ENCODE measurements at regions not wholly inside any gene's neighbourhood (a gene's known extent, or its start where the extent isn't known, plus 50 kb on each side); places are given as distances from the start of the nearest gene placed in this dataset.
A peak's percentile ranks its signal among the peaks of the same experiment; 100 is the strongest.

DNA sequence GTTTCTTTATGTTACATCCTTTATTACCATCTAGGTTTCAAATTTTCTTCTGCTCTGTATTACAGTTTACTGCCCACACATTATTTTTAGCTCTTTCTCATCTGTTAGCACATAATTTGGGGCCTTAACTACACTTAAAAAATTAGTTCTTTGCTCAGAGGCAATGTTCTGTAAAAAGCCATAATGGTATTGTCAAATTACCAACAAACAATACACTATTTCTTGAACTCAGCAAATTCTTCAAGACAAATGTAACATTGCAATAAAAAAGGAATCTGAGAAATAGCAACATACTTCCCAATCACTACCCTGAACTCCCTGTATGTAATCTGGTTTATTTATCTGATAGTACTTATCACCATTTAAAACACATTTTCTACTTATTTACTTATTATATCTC is 448.6 kb upstream of the OPRM1 start:
- no peaks in the 10 kb centered on the region for H3K4me1 ChIP-seq (ENCODE audit: insufficient read depth, low read length)
- TF ChIP-seq SNRNP70 (IDR thresholded peaks at IDR 0.05; ENCODE audit: low read depth, low read length) (no peak), MAFF (IDR thresholded peaks at IDR 0.05; ENCODE audit: low read depth, low read length) (0 out of 2 replicates have a peak, but pooled peaks have one; percentile 7), SALL1 (CRISPR knock-in tag; IDR thresholded peaks at IDR 0.05) (no peak)
- no peak overlapping the region for H3K9ac ChIP-seq (ENCODE audit: insufficient read depth, low read depth, low read length)
- FAIRE-seq (no peak), ATAC-seq (no peak), DNase-seq (ENCODE audit: low spot score) (no peak)
- no peak overlapping the region for H3K4me3 ChIP-seq (replicated peaks in 1 of 3; ENCODE audit: insufficient read depth in 1 of 3, low read depth in 2 of 3, low read length in 3 of 3)
- no peaks in the 10 kb centered on the region for H3K9me3 ChIP-seq (ENCODE audit: low read length)
- no peaks in the 10 kb centered on the region for H3K79me2 ChIP-seq (ENCODE audit: insufficient read depth, low read length)
- CTCF ChIA-PET (ENCODE audit: low intra/inter-chr PET ratio, low total read pairs): no interaction called here
- H4K20me1 ChIP-seq (ENCODE audit: insufficient read depth, low read length): no peaks in the 10 kb centered on the region
- intact Hi-C loops (cut with micrococcal nuclease; ENCODE audit: unreplicated experiment) (no loop called here), in situ Hi-C loops (cut with HindIII; ENCODE audit: extremely low pct_ligation_motif_present, low pct_unique_long_range_greater_than_20kb) (no loop called here)
- no peaks in the 10 kb centered on the region for H3K36me3 ChIP-seq (replicated peaks in 1 of 2; ENCODE audit: control insufficient read depth in 1 of 2, insufficient read depth in 2 of 2, low read length in 2 of 2)
- no peaks in the 10 kb centered on the region for H3K27me3 ChIP-seq (ENCODE audit: control insufficient read depth in 1 of 2, insufficient read depth in 2 of 2, low read length in 2 of 2)
- BruUV-seq (replicated peaks): no TSS peak
- no peak overlapping the region for H3K27ac ChIP-seq (ENCODE audit: extremely low read length, insufficient read depth, low read length)
- H3K4me2 ChIP-seq (ENCODE audit: low read depth, low read length): no peak overlapping the region
- no peak overlapping the region for H2AFZ ChIP-seq (ENCODE audit: low read length)
- POLR2A ChIA-PET: no interaction called here

DNA sequence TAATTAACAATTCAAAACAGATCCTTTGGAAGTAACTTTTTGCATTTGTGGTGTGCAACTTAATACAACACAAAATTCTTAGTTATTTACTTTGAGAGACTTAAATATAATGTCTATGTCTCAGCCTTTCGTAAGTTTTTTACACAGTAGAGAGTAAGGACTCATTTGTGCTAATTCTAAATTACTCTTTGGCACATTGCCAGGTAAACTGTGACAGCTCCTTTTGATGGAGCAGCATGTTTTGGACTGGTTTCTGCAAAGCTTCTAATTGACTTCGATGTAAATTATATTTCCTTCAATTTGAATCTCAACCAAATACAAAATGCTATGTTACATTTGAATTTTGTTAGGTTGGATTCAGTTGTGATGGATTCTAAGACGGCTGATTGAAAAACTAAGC is 450.7 kb upstream of the OPRM1 start:
- POLR2A ChIA-PET: no interaction called here
- H3K9me3 ChIP-seq (ENCODE audit: low read length): no peaks in the 10 kb centered on the region
- H3K4me2 ChIP-seq (ENCODE audit: low read depth, low read length): no peak overlapping the region
- no peak for DNase-seq (ENCODE audit: low spot score)
- H3K79me2 ChIP-seq (ENCODE audit: insufficient read depth, low read length): no peaks in the 10 kb centered on the region
- H3K27ac ChIP-seq (ENCODE audit: extremely low read length, insufficient read depth, low read length): no peak overlapping the region
- TF ChIP-seq HNF4G (IDR thresholded peaks at IDR 0.05; ENCODE audit: borderline replicate concordance, low read depth, low read length) (no peak), HNF4G (CRISPR knock-in tag; IDR thresholded peaks at IDR 0.05; ENCODE audit: borderline replicate concordance, low read depth) (no peak), LCORL (IDR thresholded peaks at IDR 0.05) (peak; percentile 79), LCORL (CRISPR knock-in tag; IDR thresholded peaks at IDR 0.05) (no peak)
- WGBS (ENCODE audit: low lambda C conversion rate): 5% methylated on average over 3 of the region's 3 CpGs
- no peak overlapping the region for H3K9ac ChIP-seq (ENCODE audit: insufficient read depth, low read depth, low read length)
- no peaks in the 10 kb centered on the region for H3K4me1 ChIP-seq (ENCODE audit: insufficient read depth, low read length)
- no peak overlapping the region for H2AFZ ChIP-seq (ENCODE audit: low read length)
- no TSS peak for BruUV-seq (replicated peaks)
- H3K36me3 ChIP-seq (replicated peaks in 1 of 2; ENCODE audit: control insufficient read depth in 1 of 2, insufficient read depth in 2 of 2, low read length in 2 of 2): no peaks in the 10 kb centered on the region
- intact Hi-C loops (cut with micrococcal nuclease; ENCODE audit: unreplicated experiment) (no loop called here), in situ Hi-C loops (cut with HindIII; ENCODE audit: extremely low pct_ligation_motif_present, low pct_unique_long_range_greater_than_20kb) (no loop called here)
- no peak for ATAC-seq
- CTCF ChIA-PET (ENCODE audit: low intra/inter-chr PET ratio, low total read pairs): no interaction called here
- H3K27me3 ChIP-seq (ENCODE audit: control insufficient read depth in 1 of 2, insufficient read depth in 2 of 2, low read length in 2 of 2): no peaks in the 10 kb centered on the region
- H3K4me3 ChIP-seq (replicated peaks in 1 of 3; ENCODE audit: insufficient read depth in 1 of 3, low read depth in 2 of 3, low read length in 3 of 3): no peak overlapping the region
- FAIRE-seq: no peak
- H4K20me1 ChIP-seq (ENCODE audit: insufficient read depth, low read length): no peaks in the 10 kb centered on the region
